ENCODE measurements at regions not wholly inside any gene's neighbourhood (a gene's known extent, or its start where the extent isn't known, plus 50 kb on each side); places are given as distances from the start of the nearest gene placed in this dataset.
"Not testable (repeated sequence)": the region's sequence is repeated elsewhere in the genome, so short reads cannot be mapped to it uniquely, and the experiment has no call there.

DNA sequence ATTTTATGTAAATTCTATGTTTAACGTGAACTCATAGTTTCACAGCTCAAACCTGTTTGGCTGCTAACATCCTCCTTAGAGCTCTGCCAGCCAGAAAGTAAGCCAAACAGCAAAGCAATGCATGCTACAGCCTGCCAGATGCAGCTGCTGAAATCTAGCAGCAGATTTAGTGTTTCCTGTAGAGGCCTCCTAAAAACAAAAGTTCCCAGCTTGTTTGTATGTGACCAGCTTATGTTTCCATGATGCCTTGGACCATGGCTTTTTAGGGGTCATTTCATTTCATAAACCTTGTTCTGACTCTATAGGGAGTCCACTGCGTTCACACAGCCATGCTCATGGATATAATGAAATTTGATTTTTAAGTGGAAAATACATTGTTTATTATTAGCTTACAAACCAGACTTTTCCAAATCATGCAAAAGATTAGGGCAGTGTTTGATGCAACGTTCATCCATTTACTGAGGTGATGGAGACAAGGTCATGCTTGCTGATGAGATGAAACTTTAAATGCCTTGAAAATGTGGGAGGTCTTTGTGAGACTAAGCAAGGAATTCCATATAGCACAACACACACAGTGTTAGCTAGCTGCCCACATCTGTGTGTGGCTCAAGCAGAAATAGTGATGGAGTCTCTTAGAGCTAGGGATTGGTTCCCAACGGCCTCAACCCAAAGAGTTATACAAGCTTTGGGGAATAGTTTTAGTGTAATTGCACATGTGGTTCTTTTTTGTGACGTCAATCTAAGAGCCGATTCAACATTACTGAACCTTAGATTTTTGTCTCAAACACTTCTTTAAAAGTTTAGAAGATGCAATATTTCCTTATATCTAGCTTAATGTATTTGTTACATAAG, 157.5 kb upstream of the LRIG3 start:
- DNase-seq = no peak

DNA sequence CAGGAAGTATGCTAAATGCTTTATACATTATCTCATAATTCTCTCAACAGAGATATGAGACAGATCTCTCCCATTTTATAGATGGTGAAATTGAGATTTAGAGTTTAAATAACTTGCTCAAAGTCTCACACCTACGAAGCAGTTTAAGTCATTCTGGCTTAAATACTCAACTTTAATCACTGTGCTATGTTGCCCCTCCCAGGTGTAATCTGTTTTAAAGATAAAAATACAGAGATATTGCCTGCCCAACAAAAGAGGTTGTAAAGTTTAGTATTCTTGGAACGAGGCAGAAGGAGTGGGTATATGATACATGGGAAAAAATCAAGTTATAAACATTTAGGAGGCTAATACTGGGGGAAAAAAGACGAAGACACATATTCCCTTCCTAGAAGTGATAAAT, 156.8 kb upstream of the LRIG3 start:
- DNase-seq = no peak

DNA sequence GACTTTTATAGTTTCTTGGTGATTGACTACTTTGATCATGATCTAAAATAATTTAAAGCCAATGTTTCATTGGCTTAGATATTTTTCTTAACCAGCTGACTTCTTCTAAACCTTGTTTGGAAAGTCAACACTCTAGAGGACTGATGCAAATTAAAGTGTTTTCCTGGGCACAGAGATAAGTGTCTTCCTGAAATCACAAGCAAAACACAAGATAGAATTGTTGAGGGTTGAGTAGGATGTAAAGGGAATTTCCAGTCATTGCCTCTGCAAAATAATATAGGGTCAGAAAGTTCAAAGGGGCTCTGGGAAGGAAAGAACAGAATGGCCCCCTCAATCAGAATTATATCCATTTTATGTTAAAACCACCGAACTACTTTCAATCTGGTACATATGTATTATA, 156.3 kb upstream of the LRIG3 start:
- DNase-seq = no peak

DNA sequence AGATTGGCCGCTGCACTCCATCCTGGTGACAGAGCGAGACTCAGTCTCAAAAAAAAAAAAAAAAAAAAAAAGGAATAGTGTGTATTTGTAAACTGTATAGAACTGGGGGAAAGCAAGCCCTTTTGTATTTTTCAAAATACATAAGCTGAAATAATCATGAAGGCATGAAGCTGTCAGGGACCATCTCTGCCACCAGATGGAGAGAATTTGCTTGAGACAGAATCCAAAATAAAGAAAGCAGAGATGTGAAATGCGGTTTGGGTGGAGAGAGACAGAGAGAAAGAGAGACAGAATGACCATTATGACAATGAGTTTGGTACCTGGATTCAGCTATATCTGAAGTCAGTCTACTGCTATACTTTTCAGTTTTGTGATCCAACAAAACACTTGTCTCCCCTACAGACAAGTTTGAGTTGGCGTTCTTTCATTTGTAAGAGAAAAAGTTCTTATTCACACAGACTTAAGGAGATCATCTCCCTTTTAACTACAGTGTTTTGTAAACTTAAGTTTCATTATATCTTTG, 155.7 kb upstream of the LRIG3 start:
- no peak for DNase-seq

DNA sequence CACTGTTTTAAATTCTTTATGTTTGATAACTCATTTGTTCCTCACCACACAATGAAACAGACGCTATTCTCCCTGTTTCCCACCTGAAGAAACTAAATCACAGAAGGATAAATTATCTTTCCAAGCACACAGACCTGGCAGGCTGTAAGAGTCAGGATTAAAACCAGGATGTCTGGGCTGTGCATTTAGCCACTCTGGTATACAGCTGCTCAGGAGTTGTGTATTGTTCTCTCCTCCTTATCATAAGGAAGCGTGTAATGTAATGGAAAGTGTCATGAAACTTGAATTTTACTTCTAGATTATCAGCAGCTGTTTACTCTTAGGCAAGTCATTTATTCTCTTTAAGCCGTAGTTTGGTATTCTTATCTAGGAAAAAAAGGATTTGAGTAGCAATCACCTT, 154.8 kb upstream of the LRIG3 start:
- DNase-seq = no peak

DNA sequence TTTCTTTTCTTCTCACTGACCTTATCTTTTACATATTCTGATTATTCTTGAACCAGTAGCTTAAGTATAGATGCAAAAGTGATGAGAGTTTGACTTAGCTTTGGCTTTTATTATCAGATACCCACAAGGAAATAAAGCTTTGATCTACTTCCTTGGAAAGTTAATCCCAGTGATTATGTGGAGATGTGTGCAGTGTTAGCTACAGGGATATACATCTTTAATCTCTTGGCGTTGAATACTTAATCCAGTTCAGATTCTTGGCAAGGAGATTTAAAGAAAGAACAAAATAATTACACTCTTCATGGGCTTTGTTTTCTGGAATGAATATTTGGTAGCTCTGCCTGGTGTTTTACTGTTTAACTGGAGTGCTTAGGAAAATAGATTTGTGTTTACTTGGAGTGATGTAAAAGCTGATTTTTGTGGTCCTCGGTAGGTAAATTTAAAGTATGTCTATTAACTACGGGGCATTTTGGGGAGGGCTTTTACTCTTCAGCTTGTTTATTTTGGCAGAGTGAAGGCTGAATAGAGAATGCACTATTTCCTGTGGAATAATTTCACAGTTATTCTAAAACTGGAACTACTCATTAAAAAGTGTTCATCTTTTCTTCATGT, 150.1 kb upstream of the LRIG3 start:
- no peak for DNase-seq

DNA sequence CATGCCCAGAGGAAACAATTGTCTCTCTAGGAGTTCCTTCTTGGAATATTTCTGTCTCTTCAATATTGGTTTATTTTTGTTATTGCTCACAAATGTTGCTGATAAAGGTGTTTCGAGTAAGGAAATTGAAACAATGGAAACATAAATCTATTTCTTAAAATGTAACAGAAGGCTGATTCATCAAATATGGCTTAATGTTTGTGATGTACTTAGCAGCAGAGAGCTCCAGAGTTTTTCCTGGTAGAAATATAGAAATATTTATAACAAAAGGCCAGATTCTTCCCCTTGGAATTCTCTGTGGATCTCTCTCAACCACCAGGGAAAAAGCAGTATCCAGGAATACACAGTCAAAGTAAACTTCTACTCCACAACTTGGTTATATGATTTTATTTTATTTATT, 149.2 kb upstream of the LRIG3 start:
- DNase-seq = no peak

DNA sequence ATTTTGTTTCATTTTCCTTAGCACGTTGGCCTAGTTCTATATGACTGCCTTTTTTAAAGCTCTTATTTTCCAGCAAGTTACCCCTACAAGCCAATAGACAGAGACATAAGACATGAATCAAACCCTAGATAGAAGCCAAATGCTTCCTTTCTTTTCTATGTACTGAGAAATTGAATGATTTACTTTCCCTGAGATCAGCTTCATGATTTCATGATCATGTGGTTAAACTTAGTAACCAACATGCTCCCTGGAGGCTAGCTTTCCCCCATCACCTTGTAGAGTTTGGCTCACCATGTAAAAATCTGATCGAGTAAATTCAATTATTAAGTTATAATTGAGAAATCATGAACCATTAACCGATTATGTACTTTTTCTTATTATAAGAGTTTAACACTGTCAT, 148.1 kb upstream of the LRIG3 start:
- no peak for DNase-seq

DNA sequence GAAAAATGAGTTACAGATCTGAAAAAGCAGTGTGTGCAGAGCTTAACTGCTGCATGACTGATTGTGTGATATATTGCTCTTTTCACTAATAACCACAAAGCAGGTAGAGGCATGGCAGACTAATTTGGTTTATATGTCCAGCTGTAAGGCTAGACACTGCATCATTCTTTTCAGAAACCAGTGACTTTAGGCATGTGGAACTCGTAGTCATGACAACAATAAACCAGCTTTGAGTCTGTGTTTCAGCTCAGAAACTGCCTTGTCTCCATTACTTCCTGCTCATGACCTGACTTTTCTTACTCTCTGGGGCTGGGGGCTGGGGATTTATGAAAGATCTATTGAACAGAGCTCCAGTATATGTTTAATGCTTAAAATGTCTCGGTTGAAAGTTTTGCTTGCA, 146.8 kb upstream of the LRIG3 start:
- no peak for DNase-seq

DNA sequence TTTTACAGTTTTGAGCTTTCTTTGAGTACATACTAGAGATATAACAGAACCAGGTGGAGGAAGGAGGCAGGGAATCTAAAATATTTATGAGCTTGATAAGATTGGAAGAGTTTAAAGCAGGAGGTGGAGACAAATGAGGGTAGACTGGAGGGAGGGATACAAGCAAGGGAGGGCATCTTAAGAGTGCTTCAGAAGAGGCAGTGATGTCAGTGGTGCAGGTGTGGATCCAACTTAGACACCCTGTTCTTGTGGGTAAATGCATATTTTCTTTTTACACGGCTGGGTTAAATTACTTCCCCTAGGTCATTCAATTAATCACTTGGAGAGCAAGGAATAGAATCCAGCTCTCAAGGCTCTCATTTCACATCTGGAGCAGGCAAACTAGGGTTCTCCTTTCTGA, 146.1 kb upstream of the LRIG3 start:
- no peak for DNase-seq

DNA sequence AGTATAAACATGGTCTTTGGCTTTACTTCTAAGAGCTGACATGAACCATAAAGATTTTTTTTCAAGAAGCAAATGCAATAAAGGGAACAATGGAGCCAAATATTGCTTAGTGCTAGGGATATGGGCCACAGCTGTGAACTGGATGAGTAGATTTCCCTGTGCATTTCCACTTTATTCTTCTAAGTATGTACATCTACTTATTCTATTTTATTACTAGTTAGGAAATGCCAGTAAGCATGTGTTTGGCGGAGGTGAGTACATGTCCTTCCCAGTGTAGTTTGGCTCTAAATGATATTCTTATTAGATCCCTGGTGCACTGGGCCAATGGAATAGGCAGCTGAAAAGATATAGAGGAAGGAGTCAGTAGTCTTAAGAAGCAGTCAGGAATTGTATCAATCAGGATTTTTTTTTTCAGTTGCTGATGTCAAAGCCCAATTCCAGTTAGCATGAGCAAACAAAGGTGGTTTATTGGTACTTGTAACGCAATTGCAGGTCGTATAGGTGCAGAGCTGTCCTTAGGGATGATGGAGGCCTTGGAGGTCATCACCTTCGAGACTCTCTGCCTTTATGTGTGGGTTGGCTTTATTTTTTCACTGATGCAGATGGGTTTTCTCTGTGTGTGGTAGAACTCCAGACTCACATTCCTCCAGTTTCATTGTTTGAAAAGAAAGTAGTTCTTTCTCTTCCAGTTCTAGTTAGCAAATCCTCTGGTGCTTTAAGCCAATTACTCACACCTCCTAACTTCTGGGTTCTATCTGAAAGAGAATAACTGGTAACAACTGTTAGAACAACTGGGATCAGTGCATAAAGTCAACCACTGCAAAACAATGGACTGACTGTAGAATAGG, 139.0 kb upstream of the LRIG3 start:
- DNase-seq = no peak

DNA sequence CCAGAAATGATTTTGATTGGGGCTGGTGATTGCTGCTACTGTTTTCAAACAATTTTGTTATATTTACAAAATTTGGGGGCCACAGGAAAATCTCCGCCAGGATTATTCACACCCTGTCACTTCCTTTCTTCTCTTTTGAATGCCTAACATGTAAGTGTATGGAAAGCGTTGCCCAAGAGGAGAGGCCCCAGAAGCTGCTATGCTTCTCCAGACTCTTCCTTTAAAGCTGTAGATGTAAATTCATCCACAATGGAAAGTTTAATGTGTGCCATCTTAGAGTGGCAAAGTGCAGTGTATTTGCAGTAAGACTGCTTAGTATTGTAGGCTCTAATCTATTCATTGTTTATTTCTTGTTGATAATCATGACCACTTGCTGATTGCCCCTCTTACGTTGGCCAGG, 136.7 kb upstream of the LRIG3 start:
- DNase-seq = no peak

DNA sequence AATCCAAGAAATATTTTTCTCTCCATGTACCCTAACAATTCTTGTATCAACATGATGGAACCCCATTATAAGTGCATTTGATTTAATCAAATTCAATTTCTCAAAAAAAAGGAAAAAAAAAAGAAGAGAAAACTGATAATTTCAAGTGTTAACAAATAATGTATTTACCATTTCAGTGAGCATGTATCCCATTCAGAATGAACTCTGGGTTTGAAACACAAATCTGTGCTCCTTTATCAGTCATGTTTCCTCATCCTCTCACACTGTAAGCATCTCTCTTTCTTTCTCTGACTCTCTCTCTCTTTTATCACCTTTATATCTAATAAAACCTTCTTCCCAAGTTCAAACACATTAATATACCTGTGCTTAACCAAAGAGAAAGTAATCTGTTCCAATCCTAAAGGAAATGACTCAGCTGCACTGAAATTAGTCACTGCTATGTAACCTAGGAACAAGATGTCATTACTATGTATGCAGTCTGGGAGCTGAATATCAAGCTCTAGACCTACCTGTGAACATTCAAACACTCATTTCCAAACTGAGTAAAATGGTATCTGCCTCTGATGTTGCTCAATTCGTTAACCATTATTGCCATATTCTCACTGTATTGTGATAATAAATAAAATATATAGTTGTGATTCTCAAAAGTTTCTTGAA, 135.0 kb upstream of the LRIG3 start:
- DNase-seq = no peak

DNA sequence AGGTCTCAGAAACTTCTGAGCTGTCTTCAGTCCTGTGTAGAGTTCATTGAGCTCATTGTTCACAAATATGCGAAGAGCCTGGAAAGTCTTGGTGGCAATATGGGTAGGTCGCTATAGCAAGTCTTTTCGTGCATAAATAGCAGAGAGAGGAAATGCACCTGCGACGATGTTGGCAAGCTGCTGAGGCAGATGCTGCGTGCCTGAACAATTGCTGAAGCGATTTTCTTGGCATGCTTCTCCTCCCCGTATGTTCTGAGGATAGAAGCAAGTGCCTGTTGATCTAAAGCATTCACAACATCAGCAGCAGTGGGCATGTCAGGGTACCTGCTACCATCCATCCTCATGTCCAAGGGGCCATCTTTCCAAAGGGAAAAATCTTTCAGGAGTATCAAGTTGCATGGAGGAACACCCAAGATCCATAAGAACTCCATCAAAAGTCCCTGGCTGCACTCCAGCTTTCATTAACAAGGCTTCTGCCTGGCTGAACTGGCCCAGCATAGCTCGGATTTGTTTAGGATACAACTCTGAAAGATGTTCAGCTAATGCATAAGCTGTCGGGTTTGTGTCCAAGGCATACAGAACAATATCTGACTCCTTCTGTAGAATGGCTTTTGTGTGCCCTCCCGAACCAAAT, 133.1 kb upstream of the LRIG3 start:
- not testable (repeated sequence) for DNase-seq

DNA sequence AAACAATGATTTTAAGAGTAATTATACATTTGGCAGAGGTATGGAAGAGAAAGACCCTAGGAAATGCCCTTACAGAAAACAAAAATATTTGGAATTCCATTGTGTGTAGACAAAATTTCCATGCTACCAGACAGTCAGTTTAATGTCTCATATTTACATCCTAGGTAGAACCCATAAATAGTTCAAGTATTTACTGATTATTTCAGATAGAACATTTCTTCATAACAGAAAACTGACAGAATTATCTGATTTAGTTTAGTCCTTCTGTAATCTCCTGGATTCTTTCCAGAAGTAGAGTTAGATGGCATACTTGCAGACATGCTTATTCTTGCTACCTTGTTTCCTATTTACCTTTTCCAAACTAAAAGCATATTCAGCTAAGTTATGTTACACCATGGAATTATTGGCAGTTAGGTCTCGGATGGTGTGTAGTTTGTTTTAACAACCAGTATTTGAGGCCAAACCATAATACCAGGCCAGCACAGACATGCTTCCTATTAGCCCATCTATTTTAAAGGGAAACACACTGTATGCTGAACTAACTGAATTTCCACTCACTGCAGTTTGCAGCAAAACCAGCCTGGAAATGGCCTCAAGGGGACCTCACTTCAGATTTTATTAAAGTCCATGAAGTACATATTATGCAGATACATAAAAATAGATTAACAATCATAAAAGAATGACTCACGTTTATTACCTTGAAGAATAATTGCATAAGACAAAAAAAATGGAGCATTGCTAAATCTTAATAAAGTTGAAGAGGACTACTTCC, 126.6 kb upstream of the LRIG3 start:
- DNase-seq = no peak

DNA sequence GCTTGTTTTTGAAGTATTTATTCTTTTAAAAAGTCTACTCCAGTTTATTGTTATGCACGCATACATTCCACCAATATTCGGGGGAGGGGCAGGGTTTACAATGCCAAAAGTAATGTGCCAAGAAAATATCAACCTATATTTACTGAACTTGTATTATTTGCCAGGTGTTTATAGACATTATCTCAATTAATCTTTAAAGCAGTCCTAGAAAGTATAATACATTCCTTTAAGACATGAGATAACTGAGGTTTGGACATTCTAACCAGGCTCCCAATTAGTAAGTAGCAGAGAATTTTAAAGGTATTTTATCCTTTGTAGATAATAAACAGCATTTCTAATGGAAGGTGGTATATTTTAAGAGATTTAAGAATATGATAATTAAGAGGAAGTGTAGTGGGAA, 124.5 kb upstream of the LRIG3 start:
- no peak for DNase-seq

DNA sequence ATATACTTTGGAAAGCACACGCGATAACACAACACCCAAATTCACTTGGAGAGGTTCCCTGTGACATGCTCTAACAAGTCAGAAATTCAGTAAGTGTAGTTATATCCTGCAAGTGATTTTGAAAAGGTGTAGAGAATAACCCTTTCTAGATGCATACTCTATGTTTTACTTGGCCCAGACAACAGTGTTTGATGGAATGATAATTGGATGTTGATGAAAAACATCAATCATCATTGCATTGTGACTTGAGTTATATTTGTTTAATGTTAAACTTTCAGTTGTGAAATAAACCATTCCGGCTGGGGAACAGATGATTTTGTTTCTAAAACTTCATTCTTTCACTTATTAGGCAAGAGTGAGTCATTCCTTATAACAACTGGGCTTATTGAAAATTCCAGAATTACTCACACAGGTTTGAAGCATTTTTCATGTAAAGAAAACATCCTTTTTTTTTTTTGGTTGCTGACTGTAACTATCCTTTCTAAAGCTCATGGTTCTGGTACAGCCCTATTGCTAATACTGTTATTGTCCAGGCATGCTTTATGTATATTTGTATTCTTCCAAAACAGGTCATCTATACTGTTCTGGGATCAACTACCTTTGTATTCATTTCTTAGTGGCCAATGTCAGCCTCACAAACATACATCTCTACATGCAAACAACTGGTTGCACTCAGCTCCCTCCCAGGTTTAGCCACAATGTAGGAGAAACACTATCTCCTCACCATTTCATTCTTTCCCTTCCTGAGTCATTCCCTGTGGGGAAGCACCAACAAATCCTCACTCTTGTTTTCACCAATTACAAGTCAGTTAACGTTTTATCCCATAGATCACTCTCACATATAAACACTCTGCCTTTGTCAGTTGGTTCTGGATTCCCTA, 121.2 kb upstream of the LRIG3 start:
- DNase-seq = no peak

DNA sequence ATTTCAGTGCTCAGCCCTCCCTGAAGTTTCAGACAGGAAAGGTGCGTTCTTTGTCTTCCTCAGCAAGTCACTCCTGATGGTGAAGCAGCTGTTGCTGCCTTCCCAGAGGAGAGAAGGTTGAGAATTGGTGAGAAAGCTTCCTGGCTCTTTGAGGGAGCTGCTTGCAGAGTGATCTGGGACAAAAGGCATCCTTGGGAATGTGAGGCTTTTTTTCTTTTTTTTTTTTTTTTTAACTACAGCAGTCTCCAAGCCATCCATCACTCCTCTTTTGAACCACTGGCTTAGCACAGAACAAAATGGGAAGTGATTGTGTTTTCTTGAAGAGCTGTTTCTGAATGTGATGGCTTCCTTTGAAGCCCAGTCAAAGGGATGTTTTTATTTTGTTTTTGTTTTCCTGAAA, 120.4 kb upstream of the LRIG3 start:
- no peak for DNase-seq

DNA sequence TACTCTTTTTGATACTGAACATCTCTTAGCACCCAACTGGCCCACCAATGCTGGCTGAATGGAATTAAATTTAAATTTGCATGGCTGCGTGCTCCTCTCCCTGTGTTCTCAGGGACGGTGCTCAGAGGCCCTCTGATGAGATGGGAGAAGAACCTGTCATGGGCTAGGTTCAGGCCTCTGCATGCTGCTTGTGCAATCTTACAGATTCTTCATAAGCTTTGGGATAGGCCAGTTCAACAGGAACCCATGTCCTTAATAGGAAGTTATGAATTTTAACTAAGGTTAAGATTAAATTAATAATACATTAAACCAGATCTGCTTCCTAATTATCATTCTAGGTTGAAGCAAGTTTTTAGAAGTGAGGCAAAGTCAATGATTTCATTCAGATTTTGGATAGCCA, 119.7 kb upstream of the LRIG3 start:
- no peak for DNase-seq

DNA sequence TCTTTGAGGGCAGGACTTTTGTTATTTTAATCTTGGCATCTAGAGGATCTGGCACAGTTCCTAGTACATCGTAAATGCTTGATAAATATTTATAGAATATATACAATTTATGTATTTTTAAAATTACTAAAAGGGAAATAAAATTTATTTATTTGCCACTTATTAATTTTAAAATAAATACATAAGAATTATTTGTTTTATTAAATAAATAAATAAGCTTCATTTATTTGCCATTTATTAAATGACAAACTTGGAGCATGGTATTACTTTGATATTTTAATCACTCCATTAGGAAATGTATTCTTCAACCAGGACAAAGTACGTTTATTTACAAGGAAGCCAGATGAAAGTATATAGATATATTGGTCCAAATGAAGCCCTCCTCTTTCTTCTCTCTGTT, 118.7 kb upstream of the LRIG3 start:
- no peak for DNase-seq

Measured in NCI-H1092 (cell line).